ENCODE measurements at regions not wholly inside any gene's neighbourhood (a gene's known extent, or its start where the extent isn't known, plus 50 kb on each side); places are given as distances from the start of the nearest gene placed in this dataset.
"Not testable (repeated sequence)": the region's sequence is repeated elsewhere in the genome, so short reads cannot be mapped to it uniquely, and the experiment has no call there.

- FAIRE-seq (no peak), DNase-seq (ENCODE audit: insufficient read length, low spot score) (no peak)
- TF ChIP-seq PAX5 (IDR thresholded peaks at IDR 0.05; ENCODE audit: insufficient read depth, low read length, severe bottlenecking), result no peak
- no peak for TF ChIP-seq TAF1 (IDR thresholded peaks at IDR 0.05; ENCODE audit: low read depth, low read length)
- TF ChIP-seq POLR2AphosphoS5 (IDR thresholded peaks at IDR 0.05; ENCODE audit: low read depth, low read length), result no peak
- TF ChIP-seq POLR2A (IDR thresholded peaks at IDR 0.05; ENCODE audit: low read depth, low read length), result no peak
- TF ChIP-seq POU2F2 (IDR thresholded peaks at IDR 0.05; ENCODE audit: low read depth, low read length), result no peak
- TF ChIP-seq SPI1 (IDR thresholded peaks at IDR 0.05; ENCODE audit: low read depth, low read length), result no peak
Measured at GRCh38 chr1:112092656-112093371, 103.3 kb upstream of the KCND3 start.

- no peak for FAIRE-seq
- DNase-seq (ENCODE audit: insufficient read length, low spot score), result no peak
Measured at GRCh38 chr1:112093372-112093694, 103.9 kb upstream of the KCND3 start.

DNA sequence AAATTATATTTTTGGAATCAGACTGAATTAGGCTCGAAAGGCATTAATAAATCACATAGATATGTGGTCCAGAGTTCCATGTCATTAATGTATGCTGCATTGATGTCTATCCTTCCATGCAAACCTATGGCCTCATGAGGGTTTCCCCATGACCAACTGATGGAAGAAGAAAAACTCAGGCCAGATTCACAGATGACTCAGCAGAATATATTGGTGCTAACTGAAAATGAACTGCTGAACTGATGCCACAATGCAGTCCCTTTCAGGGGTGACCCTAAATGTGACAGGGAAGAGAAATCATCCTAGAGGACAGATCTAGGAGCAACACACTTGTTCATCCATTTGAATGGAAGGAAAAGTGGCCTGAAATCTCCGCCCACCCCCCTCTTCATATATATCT, 110.5 kb upstream of the KCND3 start:
- DNase-seq (ENCODE audit: insufficient read length, low spot score) (no peak), FAIRE-seq (no peak)
- TF ChIP-seq TAF1 (IDR thresholded peaks at IDR 0.05; ENCODE audit: low read depth, low read length) (no peak), POU2F2 (IDR thresholded peaks at IDR 0.05; ENCODE audit: low read depth, low read length) (no peak), PAX5 (IDR thresholded peaks at IDR 0.05; ENCODE audit: insufficient read depth, low read length, severe bottlenecking) (no peak), POLR2AphosphoS5 (IDR thresholded peaks at IDR 0.05; ENCODE audit: low read depth, low read length) (no peak), POLR2A (IDR thresholded peaks at IDR 0.05; ENCODE audit: low read depth, low read length) (no peak), SPI1 (IDR thresholded peaks at IDR 0.05; ENCODE audit: low read depth, low read length) (no peak)

More at GRCh38 chr1:112093372-112093694, 103.9 kb upstream of the KCND3 start:
- no peak for TF ChIP-seq TAF1 (IDR thresholded peaks at IDR 0.05; ENCODE audit: low read depth, low read length)
- no peak for TF ChIP-seq PAX5 (IDR thresholded peaks at IDR 0.05; ENCODE audit: insufficient read depth, low read length, severe bottlenecking)
- TF ChIP-seq POLR2AphosphoS5 (IDR thresholded peaks at IDR 0.05; ENCODE audit: low read depth, low read length), result no peak
- TF ChIP-seq POU2F2 (IDR thresholded peaks at IDR 0.05; ENCODE audit: low read depth, low read length), result no peak
- no peak for TF ChIP-seq POLR2A (IDR thresholded peaks at IDR 0.05; ENCODE audit: low read depth, low read length)
- no peak for TF ChIP-seq SPI1 (IDR thresholded peaks at IDR 0.05; ENCODE audit: low read depth, low read length)

DNA sequence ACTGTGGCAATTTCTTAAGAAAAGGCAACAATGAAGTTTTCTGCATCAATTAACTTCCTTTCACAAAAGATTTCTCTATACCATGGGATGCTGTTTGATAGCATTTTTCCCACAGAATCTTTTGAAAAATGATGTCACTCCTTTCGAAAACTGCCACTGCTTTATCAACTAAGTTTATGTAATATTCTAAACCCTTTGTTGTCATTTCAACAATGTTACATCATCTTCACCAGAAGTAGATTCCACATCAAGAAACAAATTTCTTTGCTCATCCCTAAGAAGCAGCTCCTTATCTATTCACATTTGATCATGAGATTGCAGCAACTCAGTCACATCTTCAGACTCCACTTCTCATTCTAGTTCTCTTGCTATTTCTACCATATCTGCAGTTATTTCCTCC, 116.1 kb upstream of the KCND3 start:
- no peak for TF ChIP-seq TAF1 (IDR thresholded peaks at IDR 0.05; ENCODE audit: low read depth, low read length)
- TF ChIP-seq SPI1 (IDR thresholded peaks at IDR 0.05; ENCODE audit: low read depth, low read length), result no peak
- no peak for TF ChIP-seq PAX5 (IDR thresholded peaks at IDR 0.05; ENCODE audit: insufficient read depth, low read length, severe bottlenecking)
- no peak for TF ChIP-seq POU2F2 (IDR thresholded peaks at IDR 0.05; ENCODE audit: low read depth, low read length)
- no peak for TF ChIP-seq POLR2AphosphoS5 (IDR thresholded peaks at IDR 0.05; ENCODE audit: low read depth, low read length)
- no peak for TF ChIP-seq POLR2A (IDR thresholded peaks at IDR 0.05; ENCODE audit: low read depth, low read length)
- FAIRE-seq (no peak), DNase-seq (ENCODE audit: insufficient read length, low spot score) (no peak)

- DNase-seq (ENCODE audit: insufficient read length, low spot score), result no peak
- FAIRE-seq, result no peak
- no peak for TF ChIP-seq POU2F2 (IDR thresholded peaks at IDR 0.05; ENCODE audit: low read depth, low read length)
- no peak for TF ChIP-seq SPI1 (IDR thresholded peaks at IDR 0.05; ENCODE audit: low read depth, low read length)
- TF ChIP-seq POLR2A (IDR thresholded peaks at IDR 0.05; ENCODE audit: low read depth, low read length), result no peak
- TF ChIP-seq TAF1 (IDR thresholded peaks at IDR 0.05; ENCODE audit: low read depth, low read length), result no peak
- no peak for TF ChIP-seq POLR2AphosphoS5 (IDR thresholded peaks at IDR 0.05; ENCODE audit: low read depth, low read length)
- TF ChIP-seq PAX5 (IDR thresholded peaks at IDR 0.05; ENCODE audit: insufficient read depth, low read length, severe bottlenecking), result no peak
Measured at GRCh38 chr1:112110031-112110430, 120.6 kb upstream of the KCND3 start.

- DNase-seq (ENCODE audit: insufficient read length, low spot score), result no peak
- no peak for TF ChIP-seq POLR2A (IDR thresholded peaks at IDR 0.05; ENCODE audit: low read depth, low read length)
- no peak for TF ChIP-seq PAX5 (IDR thresholded peaks at IDR 0.05; ENCODE audit: insufficient read depth, low read length, severe bottlenecking)
- TF ChIP-seq POLR2AphosphoS5 (IDR thresholded peaks at IDR 0.05; ENCODE audit: low read depth, low read length), result no peak
- TF ChIP-seq TAF1 (IDR thresholded peaks at IDR 0.05; ENCODE audit: low read depth, low read length), result no peak
- no peak for TF ChIP-seq POU2F2 (IDR thresholded peaks at IDR 0.05; ENCODE audit: low read depth, low read length)
- no peak for TF ChIP-seq SPI1 (IDR thresholded peaks at IDR 0.05; ENCODE audit: low read depth, low read length)
- FAIRE-seq, result no peak
Measured at GRCh38 chr1:112111734-112112133, 122.3 kb upstream of the KCND3 start.

GRCh38 chr1:112114540-112114939, 125.1 kb upstream of the KCND3 start:
- no peak for TF ChIP-seq POU2F2 (IDR thresholded peaks at IDR 0.05; ENCODE audit: low read depth, low read length)
- TF ChIP-seq POLR2A (IDR thresholded peaks at IDR 0.05; ENCODE audit: low read depth, low read length), result no peak
- no peak for TF ChIP-seq TAF1 (IDR thresholded peaks at IDR 0.05; ENCODE audit: low read depth, low read length)
- TF ChIP-seq PAX5 (IDR thresholded peaks at IDR 0.05; ENCODE audit: insufficient read depth, low read length, severe bottlenecking), result no peak
- TF ChIP-seq SPI1 (IDR thresholded peaks at IDR 0.05; ENCODE audit: low read depth, low read length), result no peak
- TF ChIP-seq POLR2AphosphoS5 (IDR thresholded peaks at IDR 0.05; ENCODE audit: low read depth, low read length), result no peak
- no peak for FAIRE-seq
- DNase-seq (ENCODE audit: insufficient read length, low spot score), result no peak

DNA sequence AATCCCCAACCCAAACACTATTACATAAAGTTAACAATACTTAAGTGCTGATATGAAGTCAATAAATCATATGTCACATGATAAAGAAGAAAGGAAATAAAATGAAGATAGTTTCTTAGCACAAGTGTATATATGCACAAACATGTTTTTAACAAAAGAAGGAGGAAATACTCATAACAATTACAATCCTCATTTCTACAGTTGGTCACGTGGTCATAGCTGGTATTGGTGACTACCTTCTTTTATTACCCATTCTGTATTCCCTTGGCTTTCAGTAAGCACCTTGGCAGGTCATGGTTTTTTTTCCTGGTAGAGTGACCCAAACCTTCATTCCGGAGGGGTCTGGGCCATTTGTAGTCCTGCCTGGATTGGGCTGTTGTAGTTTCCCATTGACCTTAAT, 137.1 kb upstream of the KCND3 start:
- DNase-seq (ENCODE audit: insufficient read length, low spot score) (no peak), FAIRE-seq (no peak)
- TF ChIP-seq POLR2A (IDR thresholded peaks at IDR 0.05; ENCODE audit: low read depth, low read length), result no peak
- no peak for TF ChIP-seq POLR2AphosphoS5 (IDR thresholded peaks at IDR 0.05; ENCODE audit: low read depth, low read length)
- TF ChIP-seq PAX5 (IDR thresholded peaks at IDR 0.05; ENCODE audit: insufficient read depth, low read length, severe bottlenecking), result no peak
- no peak for TF ChIP-seq TAF1 (IDR thresholded peaks at IDR 0.05; ENCODE audit: low read depth, low read length)
- TF ChIP-seq POU2F2 (IDR thresholded peaks at IDR 0.05; ENCODE audit: low read depth, low read length), result no peak
- no peak for TF ChIP-seq SPI1 (IDR thresholded peaks at IDR 0.05; ENCODE audit: low read depth, low read length)

GRCh38 chr1:112127606-112128005, 138.1 kb upstream of the KCND3 start:
- FAIRE-seq; DNase-seq (ENCODE audit: insufficient read length, low spot score): not testable (repeated sequence)

DNA sequence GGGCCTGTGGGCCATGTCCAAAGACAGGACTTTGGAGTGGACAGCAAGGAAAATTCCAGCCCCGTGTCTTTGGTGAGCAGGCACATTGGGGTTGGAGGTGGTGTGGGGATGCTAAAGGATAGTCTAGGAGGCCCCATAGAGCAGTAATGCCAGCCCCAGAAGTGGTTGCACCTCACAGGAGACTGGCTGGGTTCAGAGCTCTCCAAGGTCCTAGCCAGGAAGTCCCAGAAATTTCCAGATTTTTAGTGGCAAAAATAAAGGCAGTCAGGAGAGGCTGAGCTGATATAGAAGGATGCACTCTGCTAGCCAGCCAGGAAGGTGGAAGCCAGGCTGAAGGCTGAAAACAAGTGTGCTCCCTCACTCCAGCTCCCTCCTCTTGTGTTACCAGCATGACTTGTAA, 144.0 kb upstream of the KCND3 start:
- FAIRE-seq (no peak), DNase-seq (ENCODE audit: insufficient read length, low spot score) (no peak)
- no peak for TF ChIP-seq POLR2A (IDR thresholded peaks at IDR 0.05; ENCODE audit: low read depth, low read length)
- TF ChIP-seq POU2F2 (IDR thresholded peaks at IDR 0.05; ENCODE audit: low read depth, low read length), result no peak
- TF ChIP-seq TAF1 (IDR thresholded peaks at IDR 0.05; ENCODE audit: low read depth, low read length), result no peak
- no peak for TF ChIP-seq POLR2AphosphoS5 (IDR thresholded peaks at IDR 0.05; ENCODE audit: low read depth, low read length)
- no peak for TF ChIP-seq PAX5 (IDR thresholded peaks at IDR 0.05; ENCODE audit: insufficient read depth, low read length, severe bottlenecking)
- no peak for TF ChIP-seq SPI1 (IDR thresholded peaks at IDR 0.05; ENCODE audit: low read depth, low read length)
